NCI-H2171 treated with DMSO at 0.1 percent for 48 hours (cell line): ENCODE measurements at regions not wholly inside any gene's neighbourhood (a gene's known extent, or its start where the extent isn't known, plus 50 kb on each side); places are given as distances from the start of the nearest gene placed in this dataset.
"Not testable (repeated sequence)": the region's sequence is repeated elsewhere in the genome, so short reads cannot be mapped to it uniquely, and the experiment has no call there.

Source experiments
- DNase-seq: peaks from one replicate; lab custom pipeline; 2025; lab: John Stamatoyannopoulos, UW

GRCh38 chr22:47616396-47617020, 854.1 kb downstream of the TBC1D22A start:
- no peak for DNase-seq

GRCh38 chr22:47615051-47615450, 852.6 kb downstream of the TBC1D22A start:
- DNase-seq = no peak

GRCh38 chr22:47613606-47614350, 851.3 kb downstream of the TBC1D22A start:
- no peak for DNase-seq

- DNase-seq = not testable (repeated sequence)
Observed at GRCh38 chr22:47613181-47613580, 850.7 kb downstream of the TBC1D22A start.

GRCh38 chr22:47612311-47612910, 850.0 kb downstream of the TBC1D22A start:
- no peak for DNase-seq

GRCh38 chr22:47610764-47611163, 848.3 kb downstream of the TBC1D22A start:
- no peak for DNase-seq

GRCh38 chr22:47610281-47610680, 847.8 kb downstream of the TBC1D22A start:
- DNase-seq = no peak

GRCh38 chr22:47609653-47610052, 847.2 kb downstream of the TBC1D22A start:
- DNase-seq = no peak

- DNase-seq = no peak
Observed at GRCh38 chr22:47608421-47608820, 846.0 kb downstream of the TBC1D22A start.

- no peak for DNase-seq
Observed at GRCh38 chr22:47607486-47607885, 845.0 kb downstream of the TBC1D22A start.

GRCh38 chr22:47606426-47606825, 844.0 kb downstream of the TBC1D22A start:
- DNase-seq = no peak

- DNase-seq = no peak
Observed at GRCh38 chr22:47605886-47606285, 843.4 kb downstream of the TBC1D22A start.

- DNase-seq = no peak
Observed at GRCh38 chr22:47605441-47605840, 843.0 kb downstream of the TBC1D22A start.

GRCh38 chr22:47604563-47604962, 842.1 kb downstream of the TBC1D22A start:
- no peak for DNase-seq

GRCh38 chr22:47602732-47603131, 840.3 kb downstream of the TBC1D22A start:
- no peak for DNase-seq

GRCh38 chr22:47601666-47602065, 839.2 kb downstream of the TBC1D22A start:
- DNase-seq = no peak

- DNase-seq = no peak
Observed at GRCh38 chr22:47600791-47601625, 838.6 kb downstream of the TBC1D22A start.

GRCh38 chr22:47600281-47600680, 837.8 kb downstream of the TBC1D22A start:
- DNase-seq = no peak

GRCh38 chr22:47599753-47600152, 837.3 kb downstream of the TBC1D22A start:
- DNase-seq = no peak

- DNase-seq = no peak
Observed at GRCh38 chr22:47598864-47599263, 836.4 kb downstream of the TBC1D22A start.

- no peak for DNase-seq
Observed at GRCh38 chr22:47597041-47597440, 834.6 kb downstream of the TBC1D22A start.

- no peak for DNase-seq
Observed at GRCh38 chr22:47596176-47596690, 833.8 kb downstream of the TBC1D22A start.
